ENCODE measurements at regions not wholly inside any gene's neighbourhood (a gene's known extent, or its start where the extent isn't known, plus 50 kb on each side); places are given as distances from the start of the nearest gene placed in this dataset.

DNA sequence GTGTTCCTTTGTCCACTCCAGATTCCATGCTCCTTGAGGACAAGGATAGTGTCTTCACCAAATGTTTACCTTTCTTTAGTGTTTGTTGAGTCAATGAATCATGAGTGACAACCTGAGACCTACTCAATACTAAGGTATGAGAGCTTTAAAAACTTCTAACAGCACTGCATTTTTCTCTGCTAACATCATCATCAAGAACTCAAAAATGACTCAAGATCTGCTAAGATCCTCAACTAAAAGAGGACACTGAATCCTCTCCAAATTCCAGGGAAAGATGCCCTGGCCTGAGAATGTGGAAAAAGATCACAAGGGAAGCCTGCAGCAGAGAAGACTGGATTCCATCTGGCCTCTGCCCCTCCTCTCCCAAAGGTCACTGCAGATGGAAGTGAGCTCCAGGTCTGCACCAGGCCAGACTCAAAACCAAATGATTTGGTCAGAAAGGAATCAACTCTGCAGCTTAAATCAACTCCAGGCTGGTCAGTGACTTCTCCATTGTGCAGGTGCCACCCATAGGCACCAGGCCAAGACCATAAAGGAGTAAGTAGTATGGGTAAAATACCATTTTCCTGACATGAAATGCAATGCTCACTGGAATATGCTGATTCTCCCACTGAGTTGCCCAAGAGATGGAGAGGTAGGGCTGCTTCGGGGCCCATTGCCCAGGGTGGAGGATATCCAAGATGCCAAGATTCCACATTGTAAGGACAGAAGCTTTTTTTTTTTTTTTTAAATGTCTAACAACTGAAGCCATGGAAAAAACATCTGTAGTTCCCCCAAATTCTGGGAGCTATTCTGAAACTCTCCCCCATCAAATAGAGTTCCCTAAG is 89.5 kb upstream of the DOCK9 start:
- ChIA-PET CTCF (no interaction called here), POLR2A (no interaction called here)
- H3K9me3 ChIP-seq (ENCODE audit: control insufficient read depth, insufficient read depth, low read length) = no peaks in the 10 kb centered on the region
- DNase-seq (ENCODE audit: low read depth, low spot score) = no peak
- peak overlapping the region; percentile 32 for H3K27ac ChIP-seq (ENCODE audit: low read depth, low read length)
- H3K4me3 ChIP-seq (ENCODE audit: low read depth, low read length) = no peak overlapping the region
- TF ChIP-seq, protein P1, sequence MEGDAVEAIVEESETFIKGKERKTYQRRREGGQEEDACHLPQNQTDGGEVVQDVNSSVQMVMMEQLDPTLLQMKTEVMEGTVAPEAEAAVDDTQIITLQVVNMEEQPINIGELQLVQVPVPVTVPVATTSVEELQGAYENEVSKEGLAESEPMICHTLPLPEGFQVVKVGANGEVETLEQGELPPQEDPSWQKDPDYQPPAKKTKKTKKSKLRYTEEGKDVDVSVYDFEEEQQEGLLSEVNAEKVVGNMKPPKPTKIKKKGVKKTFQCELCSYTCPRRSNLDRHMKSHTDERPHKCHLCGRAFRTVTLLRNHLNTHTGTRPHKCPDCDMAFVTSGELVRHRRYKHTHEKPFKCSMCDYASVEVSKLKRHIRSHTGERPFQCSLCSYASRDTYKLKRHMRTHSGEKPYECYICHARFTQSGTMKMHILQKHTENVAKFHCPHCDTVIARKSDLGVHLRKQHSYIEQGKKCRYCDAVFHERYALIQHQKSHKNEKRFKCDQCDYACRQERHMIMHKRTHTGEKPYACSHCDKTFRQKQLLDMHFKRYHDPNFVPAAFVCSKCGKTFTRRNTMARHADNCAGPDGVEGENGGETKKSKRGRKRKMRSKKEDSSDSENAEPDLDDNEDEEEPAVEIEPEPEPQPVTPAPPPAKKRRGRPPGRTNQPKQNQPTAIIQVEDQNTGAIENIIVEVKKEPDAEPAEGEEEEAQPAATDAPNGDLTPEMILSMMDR (IDR thresholded peaks at IDR 0.05; ENCODE audit: low read depth, low read length) = no peak
- no peaks in the 10 kb centered on the region for H3K27me3 ChIP-seq (ENCODE audit: control insufficient read depth, insufficient read depth, low read length)

DNA sequence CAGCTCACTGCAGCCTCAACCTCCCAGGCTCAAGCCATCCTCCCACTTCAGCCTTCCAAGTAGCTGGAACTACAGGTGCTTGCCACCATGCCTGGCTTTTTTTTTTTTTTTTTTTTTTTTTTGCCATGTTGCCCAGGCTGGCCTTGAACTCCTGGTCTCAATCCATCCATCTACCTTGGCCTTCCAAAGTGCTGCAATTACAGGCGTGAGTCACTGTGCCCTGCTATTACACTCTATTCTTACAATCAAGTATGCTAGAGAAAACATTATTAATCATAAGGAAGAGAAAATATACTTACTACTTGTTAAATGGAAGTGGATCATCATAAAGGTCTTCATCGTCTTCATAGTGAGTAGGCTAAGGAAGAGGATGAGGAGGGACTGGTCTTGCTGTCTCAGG is 93.3 kb upstream of the DOCK9 start:
- ChIA-PET POLR2A (no interaction called here), CTCF (no interaction called here)
- Histone ChIP-seq H3K4me3 (ENCODE audit: low read depth, low read length) (no peak overlapping the region), H3K9me3 (ENCODE audit: control insufficient read depth, insufficient read depth, low read length) (peaks cover 7% of the 10 kb centered on the region), H3K27ac (ENCODE audit: low read depth, low read length) (no peak overlapping the region), H3K27me3 (ENCODE audit: control insufficient read depth, insufficient read depth, low read length) (no peaks in the 10 kb centered on the region)
- no peak for DNase-seq (ENCODE audit: low read depth, low spot score)
- TF ChIP-seq, protein P1 (IDR thresholded peaks at IDR 0.05; ENCODE audit: low read depth, low read length) = no peak

DNA sequence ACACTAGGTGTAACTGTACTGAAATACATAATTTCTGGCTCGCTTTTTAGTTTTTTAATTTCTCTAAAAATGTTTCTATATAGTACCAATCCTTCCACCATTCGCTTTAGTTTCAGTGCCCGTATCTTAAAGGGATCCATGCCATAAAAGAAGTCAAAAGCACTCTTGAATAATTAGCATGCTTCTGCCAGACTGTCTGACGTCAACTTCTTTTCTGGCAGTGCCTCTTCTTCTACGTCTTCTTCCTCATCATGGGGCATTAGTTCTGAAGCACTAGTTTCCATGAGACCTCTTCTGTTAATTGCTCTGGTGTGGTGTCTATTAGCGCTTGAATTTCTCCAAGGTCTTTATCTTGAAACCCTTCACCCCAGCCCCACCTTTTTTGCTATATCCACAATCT is 93.8 kb upstream of the DOCK9 start:
- TF ChIP-seq, protein P1 (IDR thresholded peaks at IDR 0.05; ENCODE audit: low read depth, low read length) = no peak
- CTCF ChIA-PET = no interaction called here
- Histone ChIP-seq H3K9me3 (ENCODE audit: control insufficient read depth, insufficient read depth, low read length) (peaks cover 7% of the 10 kb centered on the region), H3K27ac (ENCODE audit: low read depth, low read length) (no peak overlapping the region), H3K4me3 (ENCODE audit: low read depth, low read length) (no peak overlapping the region), H3K27me3 (ENCODE audit: control insufficient read depth, insufficient read depth, low read length) (no peaks in the 10 kb centered on the region)
- POLR2A ChIA-PET = no interaction called here
- no peak for DNase-seq (ENCODE audit: low read depth, low spot score)

DNA sequence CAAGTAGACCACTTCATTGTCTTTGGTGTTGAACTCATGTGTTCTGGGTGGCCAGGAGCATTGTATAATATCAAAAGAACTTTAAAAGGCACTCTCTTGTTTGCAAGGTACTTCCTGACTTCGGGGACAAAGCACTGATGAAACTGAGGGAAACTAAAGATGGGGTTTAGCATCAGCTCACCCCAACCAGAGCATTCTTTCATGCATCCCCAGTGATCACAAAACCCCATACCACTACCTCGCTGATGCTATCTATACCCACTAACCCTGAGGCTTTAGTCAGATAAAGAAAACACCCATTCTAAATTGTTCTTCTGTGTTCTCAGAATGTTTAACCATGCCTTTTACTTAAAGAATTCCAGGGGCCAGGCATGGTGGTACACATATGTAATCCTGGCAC is 94.5 kb upstream of the DOCK9 start:
- TF ChIP-seq, protein P1 (IDR thresholded peaks at IDR 0.05; ENCODE audit: low read depth, low read length) = no peak
- no peak for DNase-seq (ENCODE audit: low read depth, low spot score)
- POLR2A ChIA-PET = no interaction called here
- no peak overlapping the region for H3K4me3 ChIP-seq (ENCODE audit: low read depth, low read length)
- H3K9me3 ChIP-seq (ENCODE audit: control insufficient read depth, insufficient read depth, low read length) = peaks cover 7% of the 10 kb centered on the region
- CTCF ChIA-PET = no interaction called here
- no peak overlapping the region for H3K27ac ChIP-seq (ENCODE audit: low read depth, low read length)
- no peaks in the 10 kb centered on the region for H3K27me3 ChIP-seq (ENCODE audit: control insufficient read depth, insufficient read depth, low read length)

DNA sequence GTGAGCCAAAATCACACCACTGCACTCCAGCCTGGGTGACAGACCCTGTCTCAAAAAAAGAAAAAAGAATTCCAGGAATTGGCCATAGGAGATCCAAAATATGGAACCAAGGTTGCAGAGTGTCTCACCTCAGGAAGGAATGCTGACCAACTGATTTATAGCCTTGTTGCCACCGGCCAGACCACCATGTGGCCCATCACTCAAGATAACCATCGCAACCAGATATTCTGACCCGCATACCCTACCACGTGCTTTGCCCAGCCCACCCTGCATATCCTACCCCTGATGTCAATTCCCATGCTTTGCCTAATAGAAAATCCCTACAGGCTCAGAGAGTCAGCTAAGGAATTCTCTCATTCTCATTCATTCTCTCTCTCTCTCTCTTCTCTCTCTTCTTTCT is 95.1 kb upstream of the DOCK9 start:
- POLR2A ChIA-PET = no interaction called here
- peaks cover 7% of the 10 kb centered on the region for H3K9me3 ChIP-seq (ENCODE audit: control insufficient read depth, insufficient read depth, low read length)
- TF ChIP-seq, protein P1 (IDR thresholded peaks at IDR 0.05; ENCODE audit: low read depth, low read length) = no peak
- H3K27ac ChIP-seq (ENCODE audit: low read depth, low read length) = no peak overlapping the region
- no peak overlapping the region for H3K4me3 ChIP-seq (ENCODE audit: low read depth, low read length)
- no peaks in the 10 kb centered on the region for H3K27me3 ChIP-seq (ENCODE audit: control insufficient read depth, insufficient read depth, low read length)
- CTCF ChIA-PET = no interaction called here
- DNase-seq (ENCODE audit: low read depth, low spot score) = no peak

All from AG04450 (cell line).